ENCODE measurements at regions not wholly inside any gene's neighbourhood (a gene's known extent, or its start where the extent isn't known, plus 50 kb on each side); places are given as distances from the start of the nearest gene placed in this dataset.

DNA sequence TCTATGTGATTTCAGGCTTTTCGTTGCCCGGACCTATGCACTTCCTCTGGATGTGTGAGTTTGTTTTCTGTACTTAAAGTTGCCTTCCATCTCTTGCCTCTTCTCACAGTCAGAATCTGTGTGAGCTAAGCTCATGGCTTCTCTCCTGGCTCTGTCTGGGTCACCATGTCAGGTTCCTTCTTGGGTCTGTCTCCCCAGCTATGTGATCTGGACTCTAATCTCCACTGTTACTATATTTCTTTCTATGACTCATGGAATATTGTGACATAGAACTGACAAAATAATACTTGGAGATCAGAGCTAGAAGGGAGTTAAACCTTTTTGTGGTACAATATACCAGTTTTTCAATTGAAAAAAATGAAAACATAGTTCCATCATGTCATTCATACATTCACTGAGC is 172.7 kb upstream of the FGGY start:
- TF ChIP-seq, protein P1, sequence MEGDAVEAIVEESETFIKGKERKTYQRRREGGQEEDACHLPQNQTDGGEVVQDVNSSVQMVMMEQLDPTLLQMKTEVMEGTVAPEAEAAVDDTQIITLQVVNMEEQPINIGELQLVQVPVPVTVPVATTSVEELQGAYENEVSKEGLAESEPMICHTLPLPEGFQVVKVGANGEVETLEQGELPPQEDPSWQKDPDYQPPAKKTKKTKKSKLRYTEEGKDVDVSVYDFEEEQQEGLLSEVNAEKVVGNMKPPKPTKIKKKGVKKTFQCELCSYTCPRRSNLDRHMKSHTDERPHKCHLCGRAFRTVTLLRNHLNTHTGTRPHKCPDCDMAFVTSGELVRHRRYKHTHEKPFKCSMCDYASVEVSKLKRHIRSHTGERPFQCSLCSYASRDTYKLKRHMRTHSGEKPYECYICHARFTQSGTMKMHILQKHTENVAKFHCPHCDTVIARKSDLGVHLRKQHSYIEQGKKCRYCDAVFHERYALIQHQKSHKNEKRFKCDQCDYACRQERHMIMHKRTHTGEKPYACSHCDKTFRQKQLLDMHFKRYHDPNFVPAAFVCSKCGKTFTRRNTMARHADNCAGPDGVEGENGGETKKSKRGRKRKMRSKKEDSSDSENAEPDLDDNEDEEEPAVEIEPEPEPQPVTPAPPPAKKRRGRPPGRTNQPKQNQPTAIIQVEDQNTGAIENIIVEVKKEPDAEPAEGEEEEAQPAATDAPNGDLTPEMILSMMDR (IDR thresholded peaks at IDR 0.05), result no peak
- TF ChIP-seq POLR2A (IDR thresholded peaks at IDR 0.05), result no peak
